ENCODE measurements at regions not wholly inside any gene's neighbourhood (a gene's known extent, or its start where the extent isn't known, plus 50 kb on each side); places are given as distances from the start of the nearest gene placed in this dataset.
A peak's percentile ranks its signal among the peaks of the same experiment; 100 is the strongest.

GRCh38 chr2:12828980-12829379 is 112.2 kb downstream of the TRIB2 start:
- DNase-seq, result no peak

DNA sequence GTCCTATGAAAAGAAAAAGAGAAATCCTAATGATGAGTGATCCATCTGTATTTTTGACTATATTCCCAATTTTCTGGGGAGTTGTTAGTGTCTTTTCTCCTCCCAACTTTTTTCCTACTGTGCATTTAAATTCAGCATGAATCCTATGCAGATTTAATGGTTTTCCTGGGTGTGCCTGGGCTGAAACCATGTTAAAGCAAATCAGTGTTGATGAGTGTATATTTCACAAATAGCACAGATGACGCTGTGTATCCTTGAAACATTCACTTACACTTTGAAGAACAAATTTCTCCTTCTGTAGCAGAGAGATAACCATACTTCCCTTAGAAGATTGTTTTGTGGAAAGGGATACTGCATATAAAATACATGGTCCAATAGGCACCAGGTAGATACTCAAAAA is 114.3 kb downstream of the TRIB2 start:
- DNase-seq, result no peak

DNA sequence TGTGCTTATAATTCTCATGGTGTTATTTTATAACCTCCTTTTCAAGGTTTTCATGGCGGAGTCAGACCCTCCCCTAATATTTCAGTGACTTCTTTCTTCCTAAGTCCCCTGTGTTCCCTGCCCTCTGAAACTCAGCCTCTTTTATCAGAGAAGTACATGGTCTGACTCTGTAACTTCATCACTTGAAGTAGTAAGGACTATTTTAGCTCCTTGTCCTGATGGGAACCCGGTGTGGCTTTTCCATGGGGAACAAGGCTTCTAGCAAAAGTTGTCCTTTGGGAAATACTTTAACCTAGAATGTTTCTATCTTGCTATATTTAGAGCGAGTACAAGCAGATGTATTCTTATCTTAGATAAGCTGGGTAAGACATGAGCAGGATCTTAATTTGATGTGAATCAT is 117.5 kb downstream of the TRIB2 start:
- DNase-seq, result no peak

DNA sequence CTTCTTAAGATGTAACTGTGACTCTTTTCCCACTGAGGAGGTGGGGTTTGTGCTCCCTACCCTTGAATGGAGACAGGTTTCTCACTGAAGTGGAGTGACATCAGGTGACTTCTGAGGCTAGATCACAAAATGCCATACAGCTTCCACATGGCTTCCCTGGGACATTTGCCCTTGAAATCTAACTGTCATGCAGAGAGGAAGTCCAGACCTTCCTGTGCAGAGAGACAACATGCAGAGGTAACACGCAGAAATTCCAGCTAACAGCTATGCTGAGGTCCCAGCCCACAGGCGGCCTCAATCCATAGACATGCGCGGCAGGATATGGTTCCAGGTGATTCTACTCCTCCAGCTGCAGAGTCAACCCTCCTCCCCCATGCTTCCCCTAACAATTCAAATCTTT is 119.0 kb downstream of the TRIB2 start:
- DNase-seq, result no peak

DNA sequence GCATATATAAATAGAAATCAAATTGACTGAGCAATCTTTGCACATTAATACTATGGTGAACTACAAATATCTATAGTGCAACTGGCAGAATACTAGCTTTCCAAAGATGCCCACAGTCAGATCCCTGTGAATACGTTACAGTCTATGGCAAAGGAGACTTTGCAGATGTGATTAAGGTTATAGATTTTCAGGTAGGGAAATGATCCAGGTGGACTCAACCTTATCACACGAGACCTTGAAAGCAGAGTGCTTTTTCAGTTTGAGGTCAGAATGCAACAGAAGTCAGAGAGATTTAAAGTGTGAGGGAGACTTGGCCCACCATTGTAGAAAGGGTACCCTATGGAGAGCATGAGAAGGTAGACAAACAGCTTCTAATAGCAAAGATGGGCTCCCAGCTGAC is 122.6 kb downstream of the TRIB2 start:
- DNase-seq, result no peak

- DNase-seq, result no peak
Observed at GRCh38 chr2:12841021-12841420, 124.3 kb downstream of the TRIB2 start.

DNA sequence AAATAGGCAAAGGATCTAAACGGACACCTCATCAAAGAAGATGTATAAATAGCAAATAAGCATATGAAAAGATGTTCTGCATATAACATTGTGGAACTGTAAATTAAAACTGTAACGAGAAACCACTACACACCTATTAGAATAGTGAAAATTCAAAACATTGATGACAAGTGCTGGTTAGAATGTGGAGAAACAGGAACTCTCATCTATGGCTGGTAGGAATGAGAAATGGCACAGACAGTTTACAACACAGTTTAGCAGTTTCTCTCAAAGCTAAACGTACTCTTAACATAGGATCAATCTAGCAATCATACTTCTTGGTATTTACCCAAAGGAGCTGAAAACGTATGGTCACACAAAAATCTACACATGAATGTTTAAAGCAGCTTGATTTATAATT is 126.2 kb downstream of the TRIB2 start:
- no peak for DNase-seq

DNA sequence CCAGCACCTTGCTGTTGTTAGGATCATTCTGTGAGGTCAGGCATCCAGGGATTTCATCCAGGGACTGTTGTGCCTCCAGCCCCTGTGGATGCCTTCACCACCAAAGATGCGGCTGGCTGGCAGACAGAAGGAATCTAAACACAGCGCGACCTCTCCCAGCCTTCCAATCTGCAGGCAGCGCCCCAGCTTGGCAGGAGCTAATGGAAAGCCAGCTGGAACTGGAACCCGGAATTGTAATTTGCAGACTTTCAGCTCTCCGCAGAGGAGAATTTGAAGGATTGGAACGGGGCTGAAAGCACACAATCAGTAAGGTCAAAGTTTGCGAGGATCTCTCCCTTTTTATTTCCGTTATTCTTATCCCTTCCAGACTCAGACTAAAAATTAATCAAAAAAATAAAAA is 127.8 kb downstream of the TRIB2 start:
- DNase-seq, result no peak

DNA sequence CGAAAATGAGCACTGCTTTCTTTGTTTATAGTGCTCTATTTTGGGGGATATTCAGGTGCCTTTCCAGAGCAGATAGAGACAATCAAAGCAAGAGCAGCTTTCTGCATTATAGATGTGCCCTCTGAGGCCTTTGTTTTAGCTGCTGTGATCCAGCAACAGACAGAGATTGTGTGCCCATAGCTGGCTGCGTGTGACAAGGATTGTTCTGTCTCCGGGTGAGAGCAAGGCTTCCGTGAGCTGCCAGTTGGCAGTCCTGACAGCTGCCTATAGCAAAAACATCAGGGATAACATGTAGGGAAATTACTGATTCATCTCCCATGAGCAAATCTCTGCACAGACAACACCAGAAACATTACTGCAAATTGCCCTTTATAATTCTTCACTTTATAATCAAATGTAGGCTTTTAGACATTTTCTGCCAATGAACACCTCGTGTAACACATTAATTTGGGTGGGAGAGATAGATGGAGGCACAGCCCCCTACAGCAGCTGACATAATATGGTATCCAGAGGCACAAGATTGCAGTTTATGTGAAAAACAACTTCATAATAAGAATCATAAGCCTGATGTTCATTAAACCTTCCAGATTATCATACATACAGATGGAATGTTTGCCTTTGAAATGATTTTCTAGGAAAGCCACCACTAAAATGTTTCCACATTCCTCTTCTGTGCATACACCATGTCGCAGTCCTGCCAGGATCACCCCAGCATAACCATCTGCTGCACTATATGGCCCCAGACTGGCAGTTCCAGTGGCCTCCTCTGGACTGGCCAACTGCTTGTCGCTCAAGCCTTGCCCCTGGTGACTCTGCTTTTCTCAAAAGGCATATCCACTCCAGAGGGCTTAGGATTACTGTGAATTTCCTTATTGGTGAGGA is 131.2 kb downstream of the TRIB2 start:
- DNase-seq, result no peak

DNA sequence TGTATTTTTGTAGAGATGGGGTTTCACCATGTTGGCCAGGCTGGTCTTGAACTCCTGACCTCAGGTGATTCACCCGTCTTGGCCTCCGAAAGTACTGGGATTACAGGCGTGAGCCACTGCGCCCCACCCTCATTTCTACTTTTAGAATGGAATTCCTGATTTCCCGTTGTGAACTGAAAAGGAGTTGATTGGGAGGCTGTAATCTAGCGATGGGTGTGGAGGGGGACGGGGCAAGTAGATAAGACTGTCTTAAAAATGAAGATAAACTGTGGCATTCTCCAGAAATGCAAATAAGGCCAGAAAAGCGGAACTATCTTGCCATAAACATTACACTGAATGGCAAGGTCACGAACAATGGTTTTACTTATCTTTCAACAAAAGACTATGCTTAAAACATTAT is 135.4 kb downstream of the TRIB2 start:
- no peak for DNase-seq

DNA sequence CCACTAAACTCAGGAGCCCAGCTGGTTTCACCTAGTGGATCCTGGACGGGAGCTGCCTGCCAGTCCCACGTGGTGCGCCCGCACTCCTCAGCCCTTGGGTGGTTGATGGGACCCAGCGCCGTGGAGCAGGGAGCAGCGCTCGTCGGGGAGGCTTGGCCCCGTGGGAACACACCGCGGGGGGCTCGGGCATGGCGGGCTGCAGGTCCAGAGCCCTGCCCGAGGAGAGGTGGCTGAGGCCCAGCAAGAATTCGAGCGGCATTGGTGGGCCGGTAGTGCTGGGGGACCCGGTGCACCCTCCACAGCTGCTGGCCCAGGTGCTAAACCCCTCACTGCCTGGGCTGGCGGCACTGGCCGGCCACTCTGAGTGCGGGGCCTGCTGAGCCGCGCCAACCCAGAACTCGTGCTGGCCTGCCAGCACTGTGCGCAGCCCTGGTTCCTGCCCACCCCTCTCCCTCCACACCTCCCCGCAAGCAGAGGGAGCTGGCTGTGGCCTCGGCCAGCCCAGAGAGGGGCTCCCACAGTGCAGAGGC is 137.3 kb downstream of the TRIB2 start:
- no peak for DNase-seq

- no peak for DNase-seq
Observed at GRCh38 chr2:12855508-12855907, 138.8 kb downstream of the TRIB2 start.

DNA sequence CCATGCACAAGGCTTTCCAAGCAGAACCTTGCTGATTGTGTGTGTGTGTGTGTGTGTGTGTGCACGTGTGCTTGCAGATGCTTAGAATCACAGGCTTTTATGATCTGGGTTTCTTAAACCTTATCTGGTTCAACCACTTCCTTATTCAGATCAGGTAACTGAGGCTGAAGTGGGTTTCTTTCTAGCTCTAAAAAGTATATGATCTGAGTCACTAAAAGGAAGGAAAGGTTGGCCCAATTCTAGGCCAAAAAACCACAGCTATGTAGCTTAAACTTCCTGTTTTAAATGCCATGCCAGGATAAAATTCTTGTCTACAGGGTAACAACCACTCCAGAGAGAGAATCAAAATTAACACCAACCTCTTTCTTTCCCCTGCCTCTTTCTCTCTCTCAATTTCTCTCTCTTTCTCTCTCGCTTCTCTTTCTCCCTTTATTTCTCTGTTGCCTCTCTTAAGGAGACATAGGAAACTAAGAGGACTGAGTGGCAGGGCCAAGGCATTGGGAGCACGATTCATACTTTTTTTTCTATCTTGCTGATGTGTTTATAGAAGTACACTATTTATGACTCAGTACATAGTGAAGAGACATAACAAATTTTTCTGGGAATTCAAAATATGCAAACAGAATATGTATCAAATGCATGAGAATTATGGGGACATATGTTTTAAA is 140.3 kb downstream of the TRIB2 start:
- peak; percentile 86 for DNase-seq

- DNase-seq, result no peak
Observed at GRCh38 chr2:12857891-12858290, 141.2 kb downstream of the TRIB2 start.

- no peak for DNase-seq
Observed at GRCh38 chr2:12858786-12859185, 142.1 kb downstream of the TRIB2 start.

GRCh38 chr2:12861344-12861930 is 144.7 kb downstream of the TRIB2 start:
- DNase-seq, result peak; percentile 63

DNA sequence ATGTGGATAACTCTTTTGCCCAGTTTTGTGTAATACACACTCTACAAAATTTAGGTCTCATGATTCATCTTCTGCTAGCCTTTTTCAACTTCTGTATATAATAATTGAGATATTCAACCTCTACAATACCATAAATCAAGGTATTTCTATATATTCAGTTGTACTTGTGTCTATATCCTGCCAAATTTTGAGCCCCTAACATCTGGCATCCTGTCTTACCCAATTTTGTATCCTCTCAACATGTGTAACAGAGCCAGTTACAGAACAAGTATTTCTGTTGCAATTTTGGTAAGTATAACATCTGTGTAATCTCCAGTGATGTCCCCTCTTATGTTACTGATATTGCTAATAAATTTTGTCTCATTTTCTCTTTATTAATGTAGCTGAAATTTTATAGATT is 145.8 kb downstream of the TRIB2 start:
- DNase-seq, result no peak

- DNase-seq, result no peak
Observed at GRCh38 chr2:12863937-12864336, 147.2 kb downstream of the TRIB2 start.

DNA sequence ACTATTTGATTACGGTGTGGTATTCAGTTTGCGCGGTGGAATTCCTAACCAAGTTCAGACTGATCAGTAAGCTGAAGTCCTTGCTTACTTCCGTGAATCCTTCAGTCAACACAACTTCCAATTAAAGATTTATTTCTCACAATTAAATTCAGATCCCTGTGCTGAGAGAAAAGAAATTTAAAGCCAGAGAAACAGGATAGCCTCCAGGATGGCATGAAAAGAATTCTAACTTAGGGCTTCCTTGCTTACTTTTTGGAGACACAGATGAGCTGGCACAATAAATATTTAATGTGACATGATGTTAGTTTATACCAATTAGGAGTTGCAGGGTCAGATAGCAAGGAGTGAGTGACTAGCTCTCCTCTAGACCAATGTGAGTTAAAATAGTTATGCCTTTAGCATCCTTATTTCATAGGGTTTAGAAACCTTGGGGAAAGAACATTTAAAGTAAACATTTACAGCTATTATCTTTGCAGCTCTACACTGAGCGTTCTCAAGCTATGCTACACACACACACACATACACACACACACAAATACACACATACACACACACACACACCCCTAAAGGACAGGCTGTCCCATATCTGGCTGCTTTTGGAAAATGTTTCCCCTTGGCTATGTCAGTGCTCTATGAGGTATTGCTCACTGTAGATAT is 151.0 kb downstream of the TRIB2 start:
- DNase-seq, result no peak

DNA sequence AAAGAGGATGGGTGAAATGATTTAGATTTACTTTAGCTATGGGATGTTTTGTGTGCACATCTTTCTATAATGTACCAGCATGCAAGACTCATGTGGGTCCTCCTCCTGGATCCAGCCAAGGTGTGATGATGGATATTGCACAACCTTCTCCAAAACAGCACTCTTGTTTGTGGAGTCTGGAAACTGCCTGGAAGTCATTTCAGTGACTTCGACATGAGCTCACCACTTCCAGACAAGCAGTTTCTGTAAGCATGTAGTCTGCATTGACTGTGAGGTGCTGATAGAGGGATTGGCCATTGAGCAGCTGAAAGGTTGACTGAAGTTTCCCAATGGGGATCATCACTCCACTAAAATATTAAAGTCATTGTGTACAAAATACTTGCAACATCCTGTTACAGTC is 154.0 kb downstream of the TRIB2 start:
- no peak for DNase-seq

DNA sequence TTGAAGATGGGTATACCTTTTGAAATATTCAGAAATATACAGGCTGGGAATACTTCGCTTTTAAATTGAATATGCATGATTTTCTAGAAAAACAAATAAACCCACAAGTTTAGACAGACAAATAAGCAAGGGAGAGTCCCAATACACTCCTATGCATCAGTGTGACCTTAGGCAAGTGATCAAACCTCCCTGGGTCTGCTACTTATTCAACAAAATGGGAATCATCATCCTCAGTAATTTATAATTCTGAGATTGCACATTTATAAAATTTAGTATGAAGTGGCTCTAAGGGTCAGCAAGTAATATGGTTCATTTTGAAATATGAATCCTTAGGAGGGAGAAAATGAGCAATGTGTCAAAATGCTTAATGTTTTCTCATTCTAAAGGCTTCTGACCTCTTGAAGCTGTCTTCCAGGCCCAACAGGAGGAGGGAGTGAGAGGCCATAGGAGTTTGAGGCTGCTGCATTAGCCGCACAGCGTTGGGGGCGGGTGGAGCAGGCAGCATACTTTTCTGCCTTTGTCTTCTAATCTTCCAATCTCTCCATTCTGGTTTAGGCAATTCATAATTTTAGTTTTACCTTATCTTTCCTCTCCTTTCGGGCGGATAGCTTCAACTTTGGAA is 155.1 kb downstream of the TRIB2 start:
- DNase-seq, result no peak

DNA sequence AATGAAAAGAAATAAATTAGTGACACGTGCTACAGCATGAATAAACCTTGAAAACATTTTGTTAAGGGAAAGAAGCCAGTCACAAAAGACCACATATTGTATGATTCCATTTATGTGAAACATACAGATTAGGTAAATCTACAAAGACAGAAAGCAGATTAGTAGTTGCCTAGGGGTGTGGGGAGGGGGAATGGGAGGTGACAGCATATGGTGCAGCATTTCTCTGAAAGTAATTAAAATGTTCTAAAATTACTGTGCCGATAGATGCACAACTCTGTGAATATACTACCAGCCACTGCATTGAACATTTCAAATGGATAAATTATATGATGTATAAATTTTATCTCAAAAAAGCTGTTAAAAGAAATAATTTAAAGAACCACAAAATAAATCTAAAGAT is 161.0 kb downstream of the TRIB2 start:
- no peak for DNase-seq

DNA sequence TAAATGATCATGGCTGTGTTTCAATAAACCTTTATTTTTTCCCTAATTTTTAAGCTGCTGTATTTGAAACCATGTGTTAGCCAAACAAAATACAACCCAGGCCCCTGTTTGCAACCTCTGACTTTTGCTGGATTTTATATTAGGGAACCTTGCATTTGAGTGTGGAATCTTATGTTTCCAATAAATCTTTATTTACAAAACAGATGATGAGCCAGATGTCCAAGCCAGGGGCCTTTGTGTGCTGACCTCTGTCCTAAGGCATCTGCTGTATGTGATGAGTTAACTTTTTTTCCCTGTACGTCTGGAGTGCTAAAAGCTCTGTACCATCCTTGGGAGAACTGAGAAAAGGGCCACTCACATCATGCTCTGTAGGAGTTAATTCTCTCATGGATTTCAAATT is 162.9 kb downstream of the TRIB2 start:
- DNase-seq, result no peak
